NT2/D1 (cell line): ENCODE measurements at regions not wholly inside any gene's neighbourhood (a gene's known extent, or its start where the extent isn't known, plus 50 kb on each side); places are given as distances from the start of the nearest gene placed in this dataset.

Experiments used
- SUZ12 ChIP-seq: IDR thresholded peaks from 2 replicates; pipeline ENCODE4 v1.6.1; 2011; ENCODE audit not compliant: insufficient read length, insufficient read depth; ENCODE audit errors: extremely low read depth
- YY1 ChIP-seq: IDR thresholded peaks from 2 replicates; pipeline ENCODE4 v1.6.1; 2011; ENCODE audit not compliant: insufficient read length, insufficient read depth
- ZNF274 ChIP-seq: IDR thresholded peaks from 2 replicates; pipeline ENCODE4 v1.6.1; 2011; ENCODE audit warnings: mild to moderate bottlenecking, low read depth, low read length

DNA sequence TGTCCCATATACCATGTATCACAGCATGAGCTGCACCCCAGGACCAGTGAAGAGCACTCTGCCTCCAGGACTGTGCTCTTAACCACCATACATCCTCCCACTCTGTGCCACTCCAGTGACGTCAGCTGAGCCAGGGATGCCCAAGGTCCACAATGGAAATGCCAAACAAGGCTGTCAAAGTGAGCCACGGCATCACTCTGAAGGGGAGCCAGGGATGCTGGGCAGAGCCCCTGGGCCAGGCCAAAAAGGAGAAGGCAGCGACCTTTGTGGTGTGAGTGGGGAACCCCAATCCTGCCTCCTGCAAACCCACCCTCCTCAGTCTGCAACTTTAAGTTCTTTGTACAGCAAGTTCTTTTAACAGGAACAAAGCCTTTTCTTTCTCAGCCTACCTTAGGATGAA, 242.7 kb downstream of the SYK start:
- TF ChIP-seq SUZ12 = no peak
- TF ChIP-seq YY1 = no peak
- no peak for TF ChIP-seq ZNF274
